Smooth muscle cell (in vitro differentiated cells): ENCODE measurements at regions not wholly inside any gene's neighbourhood (a gene's known extent, or its start where the extent isn't known, plus 50 kb on each side); places are given as distances from the start of the nearest gene placed in this dataset.

Experiments used
- DNase-seq: peaks from one replicate; lab custom pipeline; 2025; ENCODE audit not compliant: unreplicated experiment; lab: John Stamatoyannopoulos, UW
- H2AFZ ChIP-seq: fragments of 200-600 bp; sonication (generic); 2 replicates; pipeline ENCODE4 v1.6.0; 2016; ENCODE audit warnings: antibody characterized with exemption, low read depth, mild to moderate bottlenecking
- H3F3A ChIP-seq: fragments of 200-600 bp; sonication (generic); 2 replicates; pipeline ENCODE4 v1.6.0; 2017; ENCODE audit warnings: antibody characterized with exemption, low read depth
- H3K27ac ChIP-seq: fragments of 200-600 bp; sonication (generic); 2 replicates; pipeline ENCODE4 v1.5.1; 2016; ENCODE audit warnings: low read depth, mild to moderate bottlenecking
- H3K27me3 ChIP-seq: fragments of 200-600 bp; sonication (generic); 2 replicates; pipeline ENCODE4 v1.6.1; 2016; ENCODE audit warnings: low read depth, mild to moderate bottlenecking
- H3K36me3 ChIP-seq: fragments of 200-600 bp; sonication (generic); 2 replicates; pipeline ENCODE4 v1.5.1; 2016; ENCODE audit warnings: low read depth
- H3K4me1 ChIP-seq: fragments of 200-600 bp; sonication (generic); 2 replicates; pipeline ENCODE4 v1.5.1; 2016; ENCODE audit warnings: low read depth
- H3K4me2 ChIP-seq: fragments of 200-600 bp; sonication (generic); 2 replicates; pipeline ENCODE4 v1.6.0; 2016; ENCODE audit warnings: mild to moderate bottlenecking
- H3K4me3 ChIP-seq: fragments of 200-600 bp; sonication (generic); 2 replicates; pipeline ENCODE4 v1.5.1; 2016; ENCODE audit warnings: mild to moderate bottlenecking
- H3K79me2 ChIP-seq: fragments of 200-600 bp; sonication (generic); 2 replicates; pipeline ENCODE4 v1.6.0; 2016; ENCODE audit warnings: low read depth, mild to moderate bottlenecking
- H3K9ac ChIP-seq: fragments of 200-600 bp; sonication (generic); 2 replicates; pipeline ENCODE4 v1.6.0; 2016; ENCODE audit warnings: low read depth
- H3K9me3 ChIP-seq: fragments of 200-600 bp; sonication (generic); replicated peaks from 2 replicates; pipeline ENCODE4 v1.5.1; 2016; ENCODE audit warnings: low read depth
- H4K20me1 ChIP-seq: fragments of 200-600 bp; sonication (generic); 2 replicates; pipeline ENCODE4 v1.6.0; 2016; ENCODE audit warnings: low read depth
- CTCF ChIP-seq: fragments of 200-600 bp; sonication (generic); IDR thresholded peaks from 2 replicates; pipeline ENCODE4 v1.5.1; 2017; ENCODE audit warnings: borderline replicate concordance, mild to moderate bottlenecking, antibody characterized with exemption; ENCODE audit not compliant: insufficient read depth, poor library complexity, severe bottlenecking
- WGBS: methylation state at CpG from one replicate; pipeline ENCODE4 v1.1.7; 2016; ENCODE audit warnings: low lambda C conversion rate; 5-methylcytosine and 5-hydroxymethylcytosine counted together

DNA sequence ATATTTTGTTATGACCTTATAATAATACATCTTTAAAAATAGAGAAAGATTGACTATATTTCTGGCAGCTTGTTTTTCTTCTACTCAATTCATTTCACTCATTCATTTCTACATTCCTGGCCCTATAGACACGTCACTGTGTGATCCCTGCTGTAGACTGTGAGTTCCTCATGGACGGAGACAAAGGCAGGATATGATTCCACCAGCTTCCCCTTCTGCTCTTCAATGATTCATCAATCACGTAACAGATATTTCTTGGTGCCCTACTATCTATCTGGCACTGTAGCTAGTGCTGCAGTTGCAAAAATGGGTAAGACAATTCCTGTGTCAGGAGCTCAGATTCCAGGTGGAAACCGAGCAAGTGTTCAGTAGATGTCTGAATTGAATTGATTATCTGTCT, 415.0 kb downstream of the SFMBT2 start:
- no peaks in the 10 kb centered on the region for H3K79me2 ChIP-seq
- no peak overlapping the region for H3K4me2 ChIP-seq
- H3K4me1 ChIP-seq: no peaks in the 10 kb centered on the region
- WGBS: 83% methylated on average over 4 of the region's 4 CpGs
- no peaks in the 10 kb centered on the region for H3F3A ChIP-seq
- DNase-seq: no peak
- H4K20me1 ChIP-seq: no peaks in the 10 kb centered on the region
- H3K4me3 ChIP-seq: no peak overlapping the region
- no peak overlapping the region for H3K27ac ChIP-seq
- no peaks in the 10 kb centered on the region for H3K36me3 ChIP-seq
- no peak overlapping the region for H3K9ac ChIP-seq
- no peak for TF ChIP-seq CTCF
- no peaks in the 10 kb centered on the region for H3K9me3 ChIP-seq
- H2AFZ ChIP-seq: no peak overlapping the region
- peaks cover 8% of the 10 kb centered on the region for H3K27me3 ChIP-seq

- DNase-seq: no peak
- WGBS: 76% methylated on average over 3 of the region's 3 CpGs
- no peak overlapping the region for H3K4me3 ChIP-seq
These were observed 415.3 kb upstream of the PRKCQ start for GRCh38 chr10:6995341-6995740.

DNA sequence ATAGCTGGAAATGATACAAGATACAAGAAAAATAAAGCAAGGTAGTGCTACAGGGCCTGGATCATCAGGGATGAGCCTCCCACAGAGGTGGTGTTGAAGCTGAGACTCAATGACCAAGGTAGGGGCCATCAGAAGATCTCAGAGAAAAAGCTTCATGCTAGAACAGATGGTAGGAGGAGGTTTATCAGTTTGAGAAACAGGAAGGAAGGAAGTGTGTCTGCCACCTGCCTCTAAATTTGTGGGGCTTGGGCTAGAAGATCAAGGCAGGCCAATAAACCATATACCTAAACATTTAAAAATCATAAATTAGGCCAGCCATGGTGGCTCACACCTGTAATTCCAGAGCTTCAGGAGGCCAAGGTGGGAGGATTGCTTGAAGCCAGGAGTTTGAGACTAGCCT, 410.8 kb upstream of the PRKCQ start:
- Histone ChIP-seq H4K20me1 (no peaks in the 10 kb centered on the region), H3K27ac (no peak overlapping the region), H2AFZ (no peak overlapping the region), H3F3A (no peaks in the 10 kb centered on the region), H3K9ac (no peak overlapping the region), H3K9me3 (no peaks in the 10 kb centered on the region), H3K4me2 (no peak overlapping the region), H3K36me3 (no peaks in the 10 kb centered on the region), H3K79me2 (no peaks in the 10 kb centered on the region), H3K4me3 (no peak overlapping the region), H3K27me3 (no peaks in the 10 kb centered on the region), H3K4me1 (no peaks in the 10 kb centered on the region)
- no peak for TF ChIP-seq CTCF
- DNase-seq: no peak

More at GRCh38 chr10:6995341-6995740, 415.3 kb upstream of the PRKCQ start:
- Histone ChIP-seq H3K27ac (no peak overlapping the region), H3K9me3 (no peaks in the 10 kb centered on the region), H4K20me1 (no peaks in the 10 kb centered on the region), H3K36me3 (no peaks in the 10 kb centered on the region), H3K4me1 (no peaks in the 10 kb centered on the region), H2AFZ (no peak overlapping the region), H3K79me2 (no peaks in the 10 kb centered on the region), H3F3A (no peaks in the 10 kb centered on the region), H3K4me2 (no peak overlapping the region), H3K9ac (no peak overlapping the region), H3K27me3 (peaks cover 8% of the 10 kb centered on the region)
- TF ChIP-seq CTCF: no peak

- Histone ChIP-seq H3K36me3 (no peaks in the 10 kb centered on the region), H3K4me2 (no peak overlapping the region), H3K9ac (no peak overlapping the region), H3K4me1 (no peaks in the 10 kb centered on the region), H3K27ac (no peak overlapping the region), H2AFZ (no peak overlapping the region), H3K9me3 (no peaks in the 10 kb centered on the region), H3K4me3 (no peak overlapping the region), H3F3A (no peaks in the 10 kb centered on the region), H3K27me3 (no peaks in the 10 kb centered on the region), H3K79me2 (no peaks in the 10 kb centered on the region), H4K20me1 (no peaks in the 10 kb centered on the region)
- TF ChIP-seq CTCF: no peak
- DNase-seq: no peak
- WGBS: 90% methylated on average over 4 of the region's 4 CpGs
These were observed 408.6 kb upstream of the PRKCQ start for GRCh38 chr10:6988654-6989053.
